H1 (cell line): ENCODE measurements at regions not wholly inside any gene's neighbourhood (a gene's known extent, or its start where the extent isn't known, plus 50 kb on each side); places are given as distances from the start of the nearest gene placed in this dataset.

Source experiments
- CHD2 ChIP-seq: IDR thresholded peaks from 2 replicates; pipeline ENCODE4 v1.6.1; 2012; ENCODE audit warnings: low read length, improper control_type of control experiment
- CREB1 ChIP-seq: IDR thresholded peaks from 2 replicates; pipeline ENCODE4 v1.6.1; 2012; ENCODE audit warnings: inconsistent platforms
- CTCF ChIP-seq, 3 experiments: IDR thresholded peaks; 1 replicate in 2 of 3; 2 replicates in 1 of 3; pipeline versions ENCODE4 v1.5.1 to v1.6.1; 2011; ENCODE audit warnings: low read length in 3 of 3, mild to moderate bottlenecking in 3 of 3, inconsistent platforms in 2 of 3, low read depth in 1 of 3, moderate library complexity in 1 of 3; ENCODE audit not compliant: insufficient read depth in 1 of 3; ENCODE audit errors: control extremely low read depth in 1 of 3
- TAF1 ChIP-seq: IDR thresholded peaks from 2 replicates; pipeline ENCODE4 v1.6.1; 2011; ENCODE audit warnings: mild to moderate bottlenecking, low read depth, low read length
- ZNF274 ChIP-seq: IDR thresholded peaks from 2 replicates; pipeline ENCODE4 v1.7.0; 2012; ENCODE audit warnings: low read length, borderline replicate concordance; ENCODE audit errors: extremely low read depth

GRCh38 chr4:165709973-165710526 is 163.0 kb upstream of the TLL1 start:
- TF ChIP-seq ZNF274 (no peak), CTCF (IDR thresholded peaks at IDR 0.05; ENCODE audit: control extremely low read depth in 1 of 3, insufficient read depth in 1 of 3, low read depth in 1 of 3, low read length in 3 of 3) (no peak), CREB1 (no peak), CHD2 (no peak), TAF1 (no peak)
